D721Med (cell line): ENCODE measurements at regions not wholly inside any gene's neighbourhood (a gene's known extent, or its start where the extent isn't known, plus 50 kb on each side); places are given as distances from the start of the nearest gene placed in this dataset.

Experiments used
- DNase-seq: peaks from one replicate; pipeline ENCODE4 v3.0.0; 2011; ENCODE audit warnings: low spot score; ENCODE audit not compliant: insufficient read length
- FAIRE-seq: peaks from 2 replicates; lab custom pipeline; 2011; peaks lifted over from hg19 to GRCh38; lab: Jason Lieb, UNC
- CTCF ChIP-seq: IDR thresholded peaks from 2 replicates; pipeline ENCODE4 v1.5.1; 2012; ENCODE audit warnings: mild to moderate bottlenecking, control low read depth; ENCODE audit not compliant: insufficient read depth; ENCODE audit errors: missing control alignments

GRCh38 chr19:5220866-5221265, 119.7 kb downstream of the PTPRS start:
- no peak for FAIRE-seq
- TF ChIP-seq CTCF, result no peak
- DNase-seq, result no peak

- TF ChIP-seq CTCF, result no peak
- DNase-seq (no peak), FAIRE-seq (no peak)
Measured at GRCh38 chr19:5220361-5220760, 120.3 kb downstream of the PTPRS start.

GRCh38 chr19:5219551-5220304, 120.9 kb downstream of the PTPRS start:
- TF ChIP-seq CTCF, result no peak
- FAIRE-seq, result no peak
- no peak for DNase-seq

GRCh38 chr19:5218963-5219530, 121.6 kb downstream of the PTPRS start:
- FAIRE-seq (no peak), DNase-seq (no peak)
- TF ChIP-seq CTCF, result no peak

GRCh38 chr19:5218255-5218855, 122.3 kb downstream of the PTPRS start:
- DNase-seq (no peak), FAIRE-seq (no peak)
- TF ChIP-seq CTCF, result no peak

GRCh38 chr19:5217171-5217570, 123.4 kb downstream of the PTPRS start:
- TF ChIP-seq CTCF, result no peak
- FAIRE-seq (no peak), DNase-seq (no peak)
